WTC11 (cell line): ENCODE measurements at regions not wholly inside any gene's neighbourhood (a gene's known extent, or its start where the extent isn't known, plus 50 kb on each side); places are given as distances from the start of the nearest gene placed in this dataset.

ENCODE experiments used
- ATAC-seq: fragments of 200-7000 bp; cut with Tn5 transposase; 2 replicates; pipeline ENCODE4 v1.10.0; 2021; ENCODE audit warnings: mild to moderate bottlenecking, moderate library complexity
- CTCF ChIA-PET: fragments of 300-600 bp; sonication (Branson Sonifier 250); formaldehyde crosslinking; loops from one replicate; lab custom pipeline; 2021; ENCODE audit warnings: antibody characterized with exemption; lab: Charles Lee
- POLR2A ChIA-PET: fragments of 350-600 bp; sonication (Branson Sonifier 250); formaldehyde crosslinking; loops from one replicate; lab custom pipeline; 2021; ENCODE audit warnings: antibody characterized with exemption; lab: Charles Lee
- DNase-seq: peaks from one replicate; pipeline ENCODE4 v3.0.0; 2021; ENCODE audit warnings: low spot score
- H3K27ac Mint-ChIP-seq: 2 replicates; pipeline ENCODE4 v1.8.0; 2021; ENCODE audit warnings: mixed read lengths
- H3K27me3 Mint-ChIP-seq: 2 replicates; pipeline ENCODE4 v1.8.0; 2021; ENCODE audit warnings: low read depth, mild to moderate bottlenecking, moderate library complexity, mixed read lengths
- H3K36me3 Mint-ChIP-seq: 2 replicates; pipeline ENCODE4 v1.8.0; 2021; ENCODE audit warnings: mixed read lengths
- H3K4me1 Mint-ChIP-seq: 2 replicates; pipeline ENCODE4 v1.8.0; 2022; ENCODE audit warnings: mixed read lengths
- H3K4me3 Mint-ChIP-seq: 2 replicates; pipeline ENCODE4 v1.8.0; 2021; ENCODE audit warnings: mild to moderate bottlenecking, moderate library complexity, mixed read lengths
- H3K9me3 Mint-ChIP-seq: 2 replicates; pipeline ENCODE4 v1.8.0; 2021; ENCODE audit warnings: mixed read lengths
- ATF1 ChIP-seq: sonication (generic); formaldehyde crosslinking; IDR thresholded peaks from 2 replicates; pipeline ENCODE4 v1.8.1; 2023; ENCODE audit warnings: mild to moderate bottlenecking, moderate library complexity, missing genetic modification reagents
- CTCF ChIP-seq: fragments of 200-600 bp; IDR thresholded peaks from 2 replicates; pipeline ENCODE4 v1.8.0; 2022; ENCODE audit warnings: antibody characterized with exemption
- E2F1 ChIP-seq: sonication (generic); formaldehyde crosslinking; IDR thresholded peaks from 2 replicates; pipeline ENCODE4 v1.8.0; 2022; ENCODE audit warnings: mild to moderate bottlenecking, missing genetic modification reagents
- ESRRA ChIP-seq: sonication (generic); formaldehyde crosslinking; IDR thresholded peaks from 2 replicates; pipeline ENCODE4 v1.8.1; 2022; ENCODE audit warnings: mild to moderate bottlenecking, missing genetic modification reagents, borderline replicate concordance
- HMGXB4 ChIP-seq: sonication (generic); formaldehyde crosslinking; IDR thresholded peaks from 2 replicates; pipeline ENCODE4 v1.8.1; 2023; ENCODE audit warnings: mild to moderate bottlenecking, moderate library complexity, missing genetic modification reagents
- JAZF1 ChIP-seq: fragments of 250-450 bp; sonication (Bioruptor Pico); IDR thresholded peaks from 2 replicates; pipeline ENCODE4 v1.9.0; 2021; ENCODE audit warnings: moderate library complexity, mild to moderate bottlenecking, inconsistent platforms
- KAT7 ChIP-seq: sonication (generic); formaldehyde crosslinking; IDR thresholded peaks from 2 replicates; pipeline ENCODE4 v1.8.1; 2023; ENCODE audit warnings: missing genetic modification reagents, mild to moderate bottlenecking, borderline replicate concordance
- NFATC4 ChIP-seq: fragments of 250-450 bp; sonication (Bioruptor Pico); IDR thresholded peaks from 2 replicates; pipeline ENCODE4 v1.9.0; 2021; ENCODE audit warnings: mild to moderate bottlenecking
- SP1 ChIP-seq: sonication (generic); formaldehyde crosslinking; conservative IDR thresholded peaks from 2 replicates; pipeline ENCODE4 v1.8.1; 2022; ENCODE audit warnings: missing genetic modification reagents
- ZNF121 ChIP-seq: sonication (generic); formaldehyde crosslinking; IDR thresholded peaks from 2 replicates; pipeline ENCODE4 v1.8.0; 2023; ENCODE audit warnings: missing genetic modification reagents
- ZNF138 ChIP-seq: sonication (generic); formaldehyde crosslinking; conservative IDR thresholded peaks from 2 replicates; pipeline ENCODE4 v1.8.1; 2022; ENCODE audit warnings: mild to moderate bottlenecking, moderate library complexity, missing genetic modification reagents
- TF ChIP-seq, protein P1 (sequence below): fragments of 250-450 bp; sonication (Bioruptor Pico); IDR thresholded peaks from 2 replicates; pipeline ENCODE4 v1.9.0; 2021; ENCODE audit warnings: mild to moderate bottlenecking, borderline replicate concordance
- TF ChIP-seq, protein P2 (sequence below): sonication (generic); formaldehyde crosslinking; conservative IDR thresholded peaks from 2 replicates; pipeline ENCODE4 v1.8.1; 2022; ENCODE audit warnings: mild to moderate bottlenecking, missing genetic modification reagents
- TF ChIP-seq, protein P3 (sequence below): sonication (generic); formaldehyde crosslinking; IDR thresholded peaks from 2 replicates; pipeline ENCODE4 v1.8.1; 2022; ENCODE audit warnings: low read depth, missing genetic modification reagents, borderline replicate concordance
- TF ChIP-seq, protein P4 (sequence below): sonication (generic); formaldehyde crosslinking; IDR thresholded peaks from 2 replicates; pipeline ENCODE4 v1.8.1; 2023; ENCODE audit warnings: mild to moderate bottlenecking, missing genetic modification reagents, moderate library complexity
- TF ChIP-seq, protein P5 (sequence below): sonication (generic); formaldehyde crosslinking; IDR thresholded peaks from 2 replicates; pipeline ENCODE4 v1.8.0; 2022; ENCODE audit warnings: mild to moderate bottlenecking, missing genetic modification reagents

DNA sequence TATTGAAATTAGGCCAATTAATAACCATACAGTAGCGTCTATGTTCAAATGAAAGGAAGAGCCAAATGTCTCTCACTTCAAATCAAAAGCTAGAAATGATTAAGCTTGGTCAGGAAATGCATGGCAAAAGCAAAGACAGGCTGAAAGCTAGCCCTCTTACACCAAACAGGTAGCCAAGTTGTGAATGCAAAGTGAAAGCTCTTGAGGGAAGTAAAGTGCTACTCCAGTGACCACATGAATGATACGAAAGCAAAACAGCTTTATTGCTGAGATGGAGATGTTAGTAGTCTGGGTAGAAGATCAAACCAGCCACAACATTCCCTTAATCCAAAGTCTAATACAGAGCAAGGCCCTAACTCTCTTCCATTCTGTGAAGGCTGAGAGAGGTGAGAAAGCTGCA is 123.8 kb downstream of the TEX36 start (continued):
- TF ChIP-seq, protein P1, sequence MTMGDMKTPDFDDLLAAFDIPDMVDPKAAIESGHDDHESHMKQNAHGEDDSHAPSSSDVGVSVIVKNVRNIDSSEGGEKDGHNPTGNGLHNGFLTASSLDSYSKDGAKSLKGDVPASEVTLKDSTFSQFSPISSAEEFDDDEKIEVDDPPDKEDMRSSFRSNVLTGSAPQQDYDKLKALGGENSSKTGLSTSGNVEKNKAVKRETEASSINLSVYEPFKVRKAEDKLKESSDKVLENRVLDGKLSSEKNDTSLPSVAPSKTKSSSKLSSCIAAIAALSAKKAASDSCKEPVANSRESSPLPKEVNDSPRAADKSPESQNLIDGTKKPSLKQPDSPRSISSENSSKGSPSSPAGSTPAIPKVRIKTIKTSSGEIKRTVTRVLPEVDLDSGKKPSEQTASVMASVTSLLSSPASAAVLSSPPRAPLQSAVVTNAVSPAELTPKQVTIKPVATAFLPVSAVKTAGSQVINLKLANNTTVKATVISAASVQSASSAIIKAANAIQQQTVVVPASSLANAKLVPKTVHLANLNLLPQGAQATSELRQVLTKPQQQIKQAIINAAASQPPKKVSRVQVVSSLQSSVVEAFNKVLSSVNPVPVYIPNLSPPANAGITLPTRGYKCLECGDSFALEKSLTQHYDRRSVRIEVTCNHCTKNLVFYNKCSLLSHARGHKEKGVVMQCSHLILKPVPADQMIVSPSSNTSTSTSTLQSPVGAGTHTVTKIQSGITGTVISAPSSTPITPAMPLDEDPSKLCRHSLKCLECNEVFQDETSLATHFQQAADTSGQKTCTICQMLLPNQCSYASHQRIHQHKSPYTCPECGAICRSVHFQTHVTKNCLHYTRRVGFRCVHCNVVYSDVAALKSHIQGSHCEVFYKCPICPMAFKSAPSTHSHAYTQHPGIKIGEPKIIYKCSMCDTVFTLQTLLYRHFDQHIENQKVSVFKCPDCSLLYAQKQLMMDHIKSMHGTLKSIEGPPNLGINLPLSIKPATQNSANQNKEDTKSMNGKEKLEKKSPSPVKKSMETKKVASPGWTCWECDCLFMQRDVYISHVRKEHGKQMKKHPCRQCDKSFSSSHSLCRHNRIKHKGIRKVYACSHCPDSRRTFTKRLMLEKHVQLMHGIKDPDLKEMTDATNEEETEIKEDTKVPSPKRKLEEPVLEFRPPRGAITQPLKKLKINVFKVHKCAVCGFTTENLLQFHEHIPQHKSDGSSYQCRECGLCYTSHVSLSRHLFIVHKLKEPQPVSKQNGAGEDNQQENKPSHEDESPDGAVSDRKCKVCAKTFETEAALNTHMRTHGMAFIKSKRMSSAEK = no peak
- TF ChIP-seq HMGXB4 (CRISPR knock-in tag) (no peak), NFATC4 (CRISPR knock-in tag) (no peak)
- TF ChIP-seq, protein P2, sequence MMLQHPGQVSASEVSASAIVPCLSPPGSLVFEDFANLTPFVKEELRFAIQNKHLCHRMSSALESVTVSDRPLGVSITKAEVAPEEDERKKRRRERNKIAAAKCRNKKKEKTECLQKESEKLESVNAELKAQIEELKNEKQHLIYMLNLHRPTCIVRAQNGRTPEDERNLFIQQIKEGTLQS (CRISPR knock-in tag) = no peak

- H3K27ac Mint-ChIP-seq = no peak overlapping the region
- peaks cover 16% of the 10 kb centered on the region for H3K9me3 Mint-ChIP-seq
- ChIA-PET CTCF (no interaction called here), POLR2A (no interaction called here)
- TF ChIP-seq ESRRA (CRISPR knock-in tag) = no peak
- no peak for TF ChIP-seq SP1 (CRISPR knock-in tag)
- TF ChIP-seq, protein P3, sequence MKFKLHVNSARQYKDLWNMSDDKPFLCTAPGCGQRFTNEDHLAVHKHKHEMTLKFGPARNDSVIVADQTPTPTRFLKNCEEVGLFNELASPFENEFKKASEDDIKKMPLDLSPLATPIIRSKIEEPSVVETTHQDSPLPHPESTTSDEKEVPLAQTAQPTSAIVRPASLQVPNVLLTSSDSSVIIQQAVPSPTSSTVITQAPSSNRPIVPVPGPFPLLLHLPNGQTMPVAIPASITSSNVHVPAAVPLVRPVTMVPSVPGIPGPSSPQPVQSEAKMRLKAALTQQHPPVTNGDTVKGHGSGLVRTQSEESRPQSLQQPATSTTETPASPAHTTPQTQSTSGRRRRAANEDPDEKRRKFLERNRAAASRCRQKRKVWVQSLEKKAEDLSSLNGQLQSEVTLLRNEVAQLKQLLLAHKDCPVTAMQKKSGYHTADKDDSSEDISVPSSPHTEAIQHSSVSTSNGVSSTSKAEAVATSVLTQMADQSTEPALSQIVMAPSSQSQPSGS (CRISPR knock-in tag) = no peak
- TF ChIP-seq ZNF121 (CRISPR knock-in tag) = no peak
- no peak for TF ChIP-seq JAZF1 (CRISPR knock-in tag)
- peaks cover 5% of the 10 kb centered on the region; the same call in 1 of the 2 replicates for H3K27me3 Mint-ChIP-seq
- DNase-seq = no peak
- H3K36me3 Mint-ChIP-seq = no peaks in the 10 kb centered on the region
- H3K4me1 Mint-ChIP-seq = peaks cover 11% of the 10 kb centered on the region
- H3K4me3 Mint-ChIP-seq = no peak overlapping the region
- ATAC-seq = no peak
These were observed 125.0 kb downstream of the TEX36 start for GRCh38 chr10:125557801-125558505.

DNA sequence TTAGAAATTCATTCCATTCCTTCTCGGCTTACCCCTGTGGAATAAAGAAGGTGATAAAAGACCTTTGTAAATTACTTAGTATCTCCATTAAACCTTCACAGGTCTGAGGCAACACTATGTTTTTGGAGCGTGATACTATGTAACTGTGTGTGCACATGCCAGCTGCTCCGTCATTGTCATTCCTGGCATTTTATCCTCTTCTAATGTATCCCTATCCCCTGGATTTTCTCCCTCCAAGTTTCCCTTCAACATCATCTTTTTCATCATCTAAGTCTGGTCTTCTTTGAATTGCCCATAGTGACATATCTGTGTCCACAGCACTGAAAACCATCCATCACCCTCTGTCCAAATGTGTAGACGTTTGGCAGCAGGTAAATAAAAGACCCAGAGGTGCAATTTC is 125.7 kb downstream of the TEX36 start:
- ChIA-PET POLR2A (no interaction called here), CTCF (no interaction called here)
- Mint-ChIP-seq H3K27ac (no peak overlapping the region), H3K4me1 (peaks cover 11% of the 10 kb centered on the region), H3K27me3 (peaks cover 5% of the 10 kb centered on the region; the same call in 1 of the 2 replicates), H3K9me3 (peaks cover 22% of the 10 kb centered on the region), H3K4me3 (no peak overlapping the region), H3K36me3 (no peaks in the 10 kb centered on the region)
- ATAC-seq = no peak
- DNase-seq = no peak
- no peak for TF ChIP-seq KAT7
- TF ChIP-seq, protein P4, sequence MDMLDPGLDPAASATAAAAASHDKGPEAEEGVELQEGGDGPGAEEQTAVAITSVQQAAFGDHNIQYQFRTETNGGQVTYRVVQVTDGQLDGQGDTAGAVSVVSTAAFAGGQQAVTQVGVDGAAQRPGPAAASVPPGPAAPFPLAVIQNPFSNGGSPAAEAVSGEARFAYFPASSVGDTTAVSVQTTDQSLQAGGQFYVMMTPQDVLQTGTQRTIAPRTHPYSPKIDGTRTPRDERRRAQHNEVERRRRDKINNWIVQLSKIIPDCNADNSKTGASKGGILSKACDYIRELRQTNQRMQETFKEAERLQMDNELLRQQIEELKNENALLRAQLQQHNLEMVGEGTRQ (CRISPR knock-in tag) = no peak
- no peak for TF ChIP-seq ATF1 (CRISPR knock-in tag)
- TF ChIP-seq, protein P5, sequence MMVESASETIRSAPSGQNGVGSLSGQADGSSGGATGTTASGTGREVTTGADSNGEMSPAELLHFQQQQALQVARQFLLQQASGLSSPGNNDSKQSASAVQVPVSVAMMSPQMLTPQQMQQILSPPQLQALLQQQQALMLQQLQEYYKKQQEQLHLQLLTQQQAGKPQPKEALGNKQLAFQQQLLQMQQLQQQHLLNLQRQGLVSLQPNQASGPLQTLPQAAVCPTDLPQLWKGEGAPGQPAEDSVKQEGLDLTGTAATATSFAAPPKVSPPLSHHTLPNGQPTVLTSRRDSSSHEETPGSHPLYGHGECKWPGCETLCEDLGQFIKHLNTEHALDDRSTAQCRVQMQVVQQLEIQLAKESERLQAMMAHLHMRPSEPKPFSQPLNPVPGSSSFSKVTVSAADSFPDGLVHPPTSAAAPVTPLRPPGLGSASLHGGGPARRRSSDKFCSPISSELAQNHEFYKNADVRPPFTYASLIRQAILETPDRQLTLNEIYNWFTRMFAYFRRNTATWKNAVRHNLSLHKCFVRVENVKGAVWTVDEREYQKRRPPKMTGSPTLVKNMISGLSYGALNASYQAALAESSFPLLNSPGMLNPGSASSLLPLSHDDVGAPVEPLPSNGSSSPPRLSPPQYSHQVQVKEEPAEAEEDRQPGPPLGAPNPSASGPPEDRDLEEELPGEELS (CRISPR knock-in tag) = no peak
- no peak for TF ChIP-seq E2F1 (CRISPR knock-in tag)
- TF ChIP-seq CTCF = no peak
- no peak for TF ChIP-seq ZNF138
